Activated naive CD4-positive, alpha-beta T cell treated with Interleukin-2 at 50 U/mL for 16 hours (primary cell): ENCODE measurements at regions not wholly inside any gene's neighbourhood (a gene's known extent, or its start where the extent isn't known, plus 50 kb on each side); places are given as distances from the start of the nearest gene placed in this dataset.

ENCODE experiments used
- DNase-seq: peaks from one replicate; pipeline ENCODE4 v3.0.0-alpha.2; 2020

DNA sequence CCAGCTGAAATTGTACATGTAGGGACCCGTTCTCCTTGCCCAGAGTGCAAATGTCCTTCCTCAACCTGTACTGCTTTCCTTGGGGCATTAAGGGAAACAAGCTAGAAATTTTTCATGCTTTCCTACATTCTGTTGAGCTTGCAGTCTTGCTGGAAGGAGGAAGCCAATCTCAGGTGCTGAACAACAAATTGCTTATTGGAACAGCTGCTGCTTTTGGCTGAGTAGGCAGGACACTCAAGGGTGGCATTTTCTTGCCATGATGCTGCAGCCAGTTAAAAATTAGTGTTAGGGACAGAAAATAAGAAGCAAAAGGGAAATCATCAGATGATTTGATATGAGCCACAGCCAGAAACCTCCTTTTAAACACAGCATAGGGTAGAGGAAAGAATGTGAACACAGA, 223.7 kb downstream of the QDPR start:
- DNase-seq = no peak

DNA sequence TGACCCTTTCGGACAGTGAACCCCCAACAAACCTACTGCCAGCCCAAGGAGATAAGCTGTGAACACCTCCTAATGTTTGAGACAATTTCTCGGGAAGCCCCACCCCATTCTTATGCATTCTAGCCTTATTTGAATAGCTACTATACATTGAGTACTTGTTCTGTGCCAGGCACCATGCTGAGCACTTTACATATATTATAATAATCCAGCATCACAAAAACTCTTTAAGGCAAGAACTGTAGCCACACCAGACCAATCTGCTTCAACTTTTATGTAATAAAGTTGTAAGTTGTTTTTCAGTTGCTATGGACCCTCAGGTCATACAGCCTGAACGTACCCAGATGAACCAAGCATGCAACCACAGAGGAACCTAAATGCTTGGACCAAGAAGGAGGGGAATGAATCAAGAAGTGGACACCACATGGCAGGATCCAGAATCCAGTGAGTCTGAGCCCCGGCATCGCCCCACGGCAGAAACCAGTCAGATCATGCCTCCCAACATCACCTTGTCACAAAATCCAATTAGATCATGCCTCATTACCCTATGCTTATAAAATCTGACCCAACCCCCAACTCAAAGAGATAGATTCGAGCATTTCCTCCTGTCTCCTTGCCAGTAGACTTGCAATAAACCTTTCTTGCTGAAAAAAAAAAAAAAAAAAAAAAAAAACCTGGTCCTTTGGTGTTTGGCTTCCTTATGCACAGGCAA, 225.0 kb downstream of the QDPR start:
- no peak for DNase-seq

DNA sequence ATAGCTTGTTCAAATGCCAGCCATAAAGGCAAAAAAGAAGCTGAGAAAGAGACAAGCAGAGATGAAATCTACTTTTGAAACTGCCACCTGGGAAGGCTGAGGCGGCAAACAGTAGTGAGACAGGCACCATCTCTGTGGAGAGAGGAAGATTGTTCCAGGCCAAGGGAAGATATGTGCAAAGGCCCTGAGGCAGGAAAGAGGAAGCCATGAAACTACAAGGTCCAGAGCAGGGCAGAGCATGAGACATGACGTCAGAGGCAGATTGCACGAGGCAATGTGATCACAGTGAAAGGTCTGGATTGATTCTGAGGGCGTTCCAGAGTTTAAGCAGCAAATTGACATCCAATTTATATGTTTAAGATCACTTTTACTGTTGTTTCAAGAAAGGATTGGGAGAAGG, 226.1 kb downstream of the QDPR start:
- DNase-seq = no peak

DNA sequence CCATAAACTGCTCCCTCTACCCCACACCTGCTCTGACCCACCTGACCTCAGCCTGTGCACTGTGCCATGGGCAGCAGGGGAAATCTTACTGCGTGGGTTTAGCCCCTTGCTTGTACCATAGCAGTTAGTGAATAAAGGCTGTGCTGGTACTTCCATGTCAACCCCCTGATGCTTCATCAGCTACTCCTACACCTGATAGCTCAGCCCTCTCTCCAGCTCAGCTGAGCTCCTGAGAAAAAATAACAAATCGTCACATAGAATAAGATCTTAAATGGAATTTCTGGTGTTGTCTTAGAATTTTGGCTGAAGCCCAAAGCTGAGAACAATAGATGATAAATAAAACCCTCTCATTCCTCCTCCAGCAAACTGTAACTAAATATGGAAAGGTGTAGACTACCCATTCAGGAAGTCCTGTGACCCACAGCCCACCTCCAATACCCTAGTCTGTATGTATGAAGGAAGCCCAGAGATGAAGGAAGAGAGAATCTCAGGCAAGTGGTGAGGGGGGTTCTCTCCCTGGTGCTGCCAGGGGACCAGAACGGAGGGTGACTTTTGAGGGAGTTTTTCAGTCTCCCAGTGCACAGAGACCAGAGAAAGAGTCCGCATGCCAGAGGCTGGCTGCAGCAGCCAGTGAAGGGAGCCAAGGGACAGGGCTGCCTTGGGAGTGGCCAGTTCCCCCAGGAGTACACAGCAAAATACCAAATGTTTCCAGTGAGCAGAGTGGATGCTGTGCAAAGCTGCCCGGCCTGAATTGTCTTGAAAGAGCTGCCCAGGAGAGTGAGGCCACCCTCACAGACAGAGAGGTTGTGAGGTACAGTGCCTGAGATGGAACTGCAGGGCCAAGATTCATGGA, 227.3 kb downstream of the QDPR start:
- no peak for DNase-seq

DNA sequence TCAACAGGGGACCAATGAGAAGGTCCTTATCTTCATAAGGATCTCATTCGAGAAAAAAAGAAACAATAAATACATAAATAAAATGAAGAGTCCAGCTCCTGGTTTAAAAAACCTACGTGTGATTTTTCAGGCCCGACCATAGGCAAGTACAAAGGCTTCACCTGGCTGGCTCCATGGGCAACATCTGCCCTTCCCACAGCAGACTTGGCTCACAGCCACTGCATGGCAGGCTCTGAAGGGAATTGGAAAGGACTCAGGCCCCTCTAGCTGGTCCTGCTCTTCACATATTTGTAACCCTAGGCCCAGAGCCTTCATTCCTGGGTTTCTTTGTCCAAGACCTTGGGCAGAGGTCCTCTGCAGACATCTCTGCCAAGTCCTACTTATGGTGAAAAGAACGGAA, 228.1 kb downstream of the QDPR start:
- no peak for DNase-seq

DNA sequence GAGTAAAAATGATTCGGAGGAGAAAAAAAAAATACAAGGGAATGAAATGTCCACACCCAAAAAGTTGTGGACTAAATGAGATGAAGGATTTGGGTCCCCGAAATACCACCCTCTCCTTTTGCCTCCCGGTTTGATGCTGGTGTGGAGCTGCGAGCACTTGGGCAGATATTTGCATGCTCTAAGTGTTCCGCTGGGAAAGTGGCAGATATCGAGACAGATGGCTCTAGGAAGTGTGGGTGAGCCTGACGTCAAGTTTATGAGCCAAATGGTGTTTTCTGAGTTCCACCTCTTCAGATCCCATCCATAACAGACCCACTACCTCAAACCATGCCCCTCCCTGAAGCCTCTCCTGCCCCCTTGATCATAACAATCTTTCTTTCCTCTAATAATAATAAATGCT, 228.6 kb downstream of the QDPR start:
- DNase-seq = no peak

DNA sequence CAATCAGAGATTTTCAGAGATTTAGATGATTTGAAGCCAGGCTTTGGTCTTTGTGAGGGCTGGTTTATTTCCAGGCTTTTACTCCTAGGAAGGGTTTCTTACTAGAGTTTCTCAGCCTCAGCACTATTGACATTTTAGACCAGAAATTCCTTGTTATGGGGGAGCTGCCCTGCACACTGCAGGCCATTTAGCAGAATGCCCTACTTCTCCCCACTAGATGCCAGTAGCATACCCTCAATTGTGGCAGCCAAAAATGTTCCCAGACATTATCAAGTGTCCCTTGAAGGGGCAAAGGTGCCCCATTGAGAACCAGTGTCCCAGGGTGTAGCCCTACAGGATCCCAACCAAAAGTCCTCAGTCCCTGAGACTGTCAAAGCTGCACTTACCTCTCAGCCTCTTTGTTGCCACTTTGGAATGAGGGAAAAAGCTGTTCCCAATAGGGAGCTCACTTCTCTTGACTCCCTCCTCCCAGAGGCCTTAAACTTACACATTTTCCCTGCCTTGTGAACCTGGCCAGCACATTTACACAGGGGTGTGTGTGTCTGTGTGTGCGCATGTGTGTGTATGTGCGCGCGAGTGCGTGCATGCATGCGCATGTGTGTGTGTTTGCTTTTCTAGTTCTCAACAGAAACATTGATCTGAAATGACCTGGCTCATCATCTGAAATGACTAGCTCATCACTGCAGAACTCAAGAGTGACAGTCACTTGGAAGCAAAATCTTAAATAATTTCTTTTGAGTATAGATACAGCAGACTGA, 231.4 kb downstream of the QDPR start:
- no peak for DNase-seq

DNA sequence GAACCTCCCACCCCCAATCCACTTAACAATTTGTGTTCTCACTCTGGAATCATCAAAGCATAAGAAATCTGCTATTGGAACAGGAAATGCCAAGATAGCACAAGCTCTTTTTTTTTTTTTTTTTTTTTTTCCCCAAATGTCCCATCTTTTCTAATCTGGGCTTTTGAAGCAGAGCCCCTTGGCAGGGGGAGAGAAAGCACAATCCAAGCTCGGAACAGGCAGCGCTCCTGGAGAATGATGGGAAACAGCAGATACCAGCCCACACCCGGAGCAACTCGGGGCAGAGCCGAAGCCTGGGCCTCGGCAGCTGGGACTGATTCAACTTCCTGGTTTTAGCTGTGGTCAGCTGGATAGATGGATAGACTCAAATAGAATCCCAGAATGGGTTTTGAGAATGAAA, 235.1 kb downstream of the QDPR start:
- DNase-seq = no peak

DNA sequence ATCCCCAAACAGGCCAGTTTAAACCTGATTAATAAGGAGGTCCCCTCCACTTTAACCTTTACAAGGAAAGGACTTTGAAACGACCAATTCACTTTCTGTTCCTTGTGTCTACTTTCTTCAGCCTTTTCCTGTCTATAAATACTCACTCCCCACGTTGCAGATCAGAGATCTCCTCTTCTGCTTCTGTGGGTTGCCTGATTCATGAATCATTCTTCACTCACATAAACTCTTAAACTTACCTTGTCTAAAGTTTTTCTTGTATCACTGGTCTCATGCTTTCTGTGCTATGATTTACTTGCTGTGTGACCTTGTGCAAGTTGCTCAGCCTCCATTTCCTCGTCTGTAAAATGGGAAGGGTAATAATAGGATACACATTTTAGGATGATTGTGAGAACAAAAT, 236.1 kb downstream of the QDPR start:
- no peak for DNase-seq

DNA sequence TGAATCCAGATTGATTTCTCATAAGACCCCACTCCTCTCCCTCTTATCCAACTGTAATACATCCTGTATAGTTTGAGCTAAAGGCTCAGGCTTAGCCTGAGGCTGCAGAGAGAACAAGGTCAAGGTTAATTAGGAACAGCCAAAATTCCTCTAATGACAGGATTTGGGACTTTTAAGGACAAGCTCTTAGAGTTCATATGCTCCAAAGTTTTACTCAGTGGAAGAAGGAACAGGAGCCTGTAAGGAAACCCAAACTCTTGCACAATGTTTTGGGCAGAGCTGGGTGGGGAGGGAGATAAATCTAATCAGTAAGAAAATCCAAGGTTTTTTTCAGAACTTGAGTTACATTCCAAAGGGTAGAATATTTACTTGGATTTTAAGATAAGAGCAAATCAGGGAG, 238.8 kb downstream of the QDPR start:
- no peak for DNase-seq

DNA sequence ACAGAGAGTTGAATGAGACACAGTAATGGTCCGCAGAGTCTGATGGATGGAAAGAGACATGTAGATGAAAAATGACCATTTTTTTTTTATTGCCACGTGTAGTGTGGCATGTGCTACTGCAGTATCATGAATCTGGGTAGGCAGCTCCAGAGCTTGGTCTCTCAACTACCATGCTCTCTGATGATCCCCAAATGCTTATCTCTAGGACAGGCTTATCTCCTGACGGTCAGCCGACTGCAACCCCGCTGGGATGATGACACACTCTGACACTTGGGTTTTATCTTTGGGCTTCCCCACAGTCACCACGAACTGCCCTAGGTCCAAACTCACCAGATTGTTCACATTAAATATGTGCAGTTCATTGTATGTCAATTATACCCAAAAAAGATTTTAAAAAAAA, 239.7 kb downstream of the QDPR start:
- no peak for DNase-seq

DNA sequence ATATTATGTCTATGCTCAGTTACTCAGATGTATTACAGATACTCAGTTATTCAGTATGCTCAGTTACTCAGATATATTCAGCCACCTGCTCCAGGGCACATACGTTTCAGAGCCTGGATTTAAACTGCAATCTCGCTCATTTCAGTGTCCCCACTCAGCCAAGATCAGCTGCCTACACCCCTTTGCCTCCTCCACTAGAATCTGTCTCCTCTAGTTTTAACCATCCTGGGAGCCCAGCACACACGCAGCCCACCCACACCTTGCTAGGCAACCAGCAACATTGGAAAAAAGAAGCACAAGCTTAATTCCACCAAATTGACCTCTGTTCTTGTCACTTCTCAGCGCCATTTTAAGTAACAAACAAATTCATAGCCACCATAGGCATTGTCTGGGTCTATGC, 246.2 kb downstream of the QDPR start:
- DNase-seq = no peak

DNA sequence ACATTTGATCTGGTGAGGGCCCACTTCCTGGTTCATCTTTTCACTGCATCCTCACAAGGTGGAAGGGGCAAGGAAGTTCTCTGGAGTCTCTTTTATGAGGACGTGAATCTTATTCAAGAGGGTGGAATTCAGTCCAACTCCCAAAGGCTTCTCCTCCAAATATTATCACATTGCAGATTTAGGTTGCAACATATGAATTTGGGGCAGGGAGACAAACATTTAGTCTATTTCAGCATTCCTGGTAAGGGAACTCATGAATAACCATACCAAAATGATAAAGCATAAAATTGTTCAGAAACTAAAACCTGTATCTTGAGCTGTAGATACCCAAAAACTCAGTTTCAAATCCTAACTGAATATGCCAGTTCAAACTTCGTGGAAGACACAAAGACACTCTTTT, 246.8 kb downstream of the QDPR start:
- no peak for DNase-seq

DNA sequence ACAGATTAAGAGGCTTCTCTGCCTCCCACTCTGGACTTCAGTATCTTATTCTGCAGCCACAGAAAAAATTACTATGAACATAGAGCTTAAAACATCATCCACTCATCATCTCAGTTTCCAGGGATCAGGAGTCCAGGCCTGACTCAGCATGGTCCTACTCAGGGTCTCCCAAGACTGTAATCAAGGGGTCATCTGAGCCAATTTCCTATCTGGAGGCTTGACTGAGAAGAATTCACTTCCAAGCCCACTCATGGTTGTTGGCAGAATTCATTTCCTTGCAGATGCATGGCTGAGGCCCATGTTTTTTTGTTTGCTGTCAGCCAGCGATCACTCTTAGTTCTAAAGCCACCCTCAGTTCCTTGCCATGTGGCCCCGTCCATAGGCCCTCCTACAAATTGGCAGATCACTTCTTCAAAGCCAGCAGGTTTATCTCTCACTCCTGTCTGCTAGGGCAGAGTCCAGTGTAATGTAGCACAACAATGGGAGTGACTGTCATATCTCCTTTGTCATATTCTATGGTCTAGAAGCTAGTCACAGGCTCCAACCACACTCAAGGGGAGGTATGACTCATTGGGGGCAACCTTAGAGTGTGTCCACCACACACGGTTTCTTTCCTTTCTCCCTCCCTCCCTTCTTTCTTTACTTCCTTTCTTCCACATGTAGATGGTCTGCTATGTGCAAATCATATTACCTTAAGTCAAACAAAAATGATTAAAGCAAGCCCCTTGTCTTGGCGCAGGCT, 251.6 kb downstream of the QDPR start:
- no peak for DNase-seq

DNA sequence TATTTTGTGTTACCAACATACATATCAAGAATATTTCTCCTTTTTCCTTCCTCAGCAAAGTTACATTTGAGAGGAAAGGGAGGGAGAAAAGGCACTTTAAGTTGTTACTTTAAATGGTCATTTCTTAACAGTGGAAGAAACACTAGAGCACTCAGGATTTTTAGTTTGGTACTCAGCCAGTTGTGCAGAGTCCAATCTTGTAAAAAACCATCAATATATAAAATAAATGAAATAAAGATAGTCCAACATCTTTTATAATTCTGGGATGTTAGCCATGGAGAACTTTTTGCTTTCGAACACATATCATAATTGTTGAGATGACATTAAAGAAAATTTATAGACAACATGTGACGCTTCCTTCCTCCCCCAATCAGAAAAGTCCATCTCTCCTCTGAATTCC, 253.8 kb downstream of the QDPR start:
- no peak for DNase-seq

DNA sequence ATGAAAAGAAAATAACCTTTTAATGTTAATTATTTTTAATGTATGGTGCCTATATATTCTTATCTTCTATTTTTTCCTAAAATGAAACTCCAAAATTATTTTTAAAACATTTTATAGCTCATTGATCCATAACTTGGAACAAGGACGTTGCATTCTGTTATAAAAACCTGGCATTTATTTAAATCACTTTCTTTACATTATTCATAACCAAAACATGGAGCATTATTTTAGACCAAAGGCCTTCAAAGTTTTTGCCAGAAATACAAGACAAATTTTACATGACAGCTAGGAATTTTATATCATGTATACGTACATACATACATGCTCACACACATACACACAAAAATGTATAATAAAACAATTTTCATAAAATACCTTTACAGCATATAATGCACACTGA, 259.8 kb downstream of the QDPR start:
- DNase-seq = no peak

DNA sequence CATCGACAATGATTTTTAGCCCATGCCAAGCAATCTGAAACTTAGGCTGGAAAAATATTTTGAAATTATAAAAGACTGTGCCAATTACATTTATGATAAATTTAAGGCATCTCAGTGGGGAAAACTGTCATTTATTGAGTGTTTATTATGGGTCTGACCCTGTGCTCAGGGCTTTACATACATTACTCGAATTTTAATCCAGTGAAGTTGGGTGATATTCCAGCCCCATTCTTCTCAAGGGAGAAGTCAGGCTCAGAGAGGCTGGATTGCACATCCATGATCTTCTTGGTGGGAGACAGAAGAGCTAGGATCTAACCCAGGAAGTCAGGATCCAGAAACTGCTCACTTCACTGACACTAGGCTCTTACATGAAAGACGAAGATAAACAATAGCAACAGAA, 260.8 kb downstream of the QDPR start:
- DNase-seq = no peak

DNA sequence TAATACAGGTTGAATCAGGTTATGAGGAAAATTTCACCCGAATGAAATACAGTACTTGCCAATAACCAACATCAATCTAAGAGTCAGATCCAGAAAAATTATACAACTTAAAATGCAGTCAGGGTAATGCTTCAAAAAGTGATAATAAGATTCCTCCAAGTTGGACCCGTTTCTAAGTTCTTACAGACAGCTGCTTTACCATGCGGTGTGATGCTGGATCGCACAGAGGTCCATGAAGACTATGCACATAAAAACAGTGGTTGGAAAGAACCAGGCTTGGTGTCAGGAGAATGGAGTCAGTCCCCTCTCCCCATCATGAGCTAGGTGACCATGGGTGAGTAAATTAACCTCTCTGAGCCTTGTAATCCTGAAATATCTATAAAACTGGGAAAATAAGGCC, 261.3 kb downstream of the QDPR start:
- no peak for DNase-seq

DNA sequence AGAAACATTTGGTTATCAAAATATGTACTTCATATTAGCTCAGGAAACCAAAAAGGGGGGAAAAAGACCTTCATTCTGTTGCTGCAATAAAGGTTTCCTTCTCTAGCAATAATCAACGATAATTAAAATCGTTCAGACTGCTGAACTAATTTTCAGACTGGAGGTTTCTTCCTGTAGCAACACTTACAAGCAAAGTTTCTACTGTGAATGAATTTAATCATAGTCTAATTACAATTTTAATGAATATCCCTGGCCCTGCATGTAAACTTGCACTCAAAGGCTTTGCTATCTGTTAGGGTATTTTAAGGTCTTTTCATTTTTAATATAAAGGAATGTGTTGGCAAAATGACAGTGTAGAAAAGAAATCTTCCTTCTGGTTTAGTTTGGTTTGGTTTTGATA, 265.2 kb downstream of the QDPR start:
- no peak for DNase-seq

DNA sequence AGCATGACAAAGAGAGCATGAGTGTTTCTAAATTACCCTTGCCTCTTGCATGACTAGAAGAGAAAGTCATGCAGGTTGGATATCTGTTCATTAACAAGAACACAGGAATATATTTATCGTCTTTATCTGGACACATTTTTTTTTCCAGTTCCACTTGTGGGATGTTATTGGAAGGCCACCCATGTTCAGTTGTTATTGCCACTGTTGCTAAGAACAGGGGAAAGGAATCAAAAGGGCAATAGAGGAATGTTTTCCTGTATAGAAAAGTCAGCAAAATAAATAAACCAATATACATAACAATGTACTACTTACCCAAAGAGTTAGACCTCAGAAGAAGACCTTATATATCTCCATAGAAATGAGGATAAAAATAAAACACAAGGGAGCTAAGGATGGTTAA, 270.1 kb downstream of the QDPR start:
- DNase-seq = no peak

DNA sequence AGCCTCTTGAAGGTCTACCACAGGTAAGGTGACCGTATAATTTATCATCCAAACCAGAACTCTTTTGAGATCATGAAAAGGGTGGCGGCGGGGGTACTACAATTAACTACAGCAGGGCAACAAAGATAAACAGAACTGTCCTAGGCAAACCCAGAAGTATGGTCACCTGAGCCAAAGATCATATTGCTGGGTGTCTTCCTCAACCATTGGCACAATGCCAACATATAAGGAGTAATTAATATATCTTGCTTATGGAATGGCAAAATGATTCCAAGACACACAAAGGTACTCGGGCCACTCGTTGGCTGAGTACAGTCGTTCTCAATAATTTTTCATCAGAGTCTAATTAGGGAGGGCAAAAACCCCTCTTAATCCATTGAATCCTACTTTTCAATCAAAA, 273.3 kb downstream of the QDPR start:
- no peak for DNase-seq

DNA sequence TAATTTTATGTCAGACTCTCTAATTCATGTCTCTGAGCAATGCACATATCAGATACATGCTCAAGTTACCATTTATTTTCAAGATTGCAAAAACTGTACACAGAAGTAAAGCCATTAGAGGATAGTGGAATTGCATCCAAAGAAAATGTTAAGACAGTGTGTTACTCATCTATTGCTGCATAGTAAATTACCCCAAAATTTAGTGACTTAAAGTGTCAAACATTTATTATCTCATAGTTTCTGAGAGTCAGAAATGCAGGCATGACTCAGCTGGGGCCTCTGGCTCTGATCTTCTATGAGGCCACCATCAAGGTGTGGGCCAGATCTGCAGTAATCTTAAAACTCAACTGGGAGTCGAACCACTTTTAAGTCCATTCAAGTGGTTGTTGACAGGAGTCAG, 275.2 kb downstream of the QDPR start:
- no peak for DNase-seq

DNA sequence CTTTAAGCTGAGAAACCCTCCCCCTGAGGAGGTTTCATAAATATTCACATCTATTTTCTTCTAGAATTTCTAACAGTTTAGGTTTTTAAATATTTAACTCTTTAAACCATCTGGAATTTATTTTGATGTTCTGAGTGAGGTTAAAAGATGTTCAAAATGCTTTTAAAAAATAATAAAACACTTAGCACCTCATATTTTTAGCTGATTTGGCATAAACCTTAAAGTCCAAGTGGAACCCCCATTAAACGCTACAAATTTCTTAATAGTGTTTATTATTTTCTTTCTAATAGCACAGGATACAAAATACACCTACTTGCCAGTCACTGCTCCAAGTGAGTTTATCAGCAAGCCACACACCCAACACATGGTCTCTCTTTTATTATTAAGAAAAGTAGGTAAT, 277.2 kb downstream of the QDPR start:
- no peak for DNase-seq
